WTC11 (cell line): ENCODE measurements at regions not wholly inside any gene's neighbourhood (a gene's known extent, or its start where the extent isn't known, plus 50 kb on each side); places are given as distances from the start of the nearest gene placed in this dataset.

Experiments used
- ATAC-seq: fragments of 200-7000 bp; cut with Tn5 transposase; 2 replicates; pipeline ENCODE4 v1.10.0; 2021; ENCODE audit warnings: mild to moderate bottlenecking, moderate library complexity
- CTCF ChIA-PET: fragments of 300-600 bp; sonication (Branson Sonifier 250); formaldehyde crosslinking; loops from one replicate; lab custom pipeline; 2021; ENCODE audit warnings: antibody characterized with exemption; lab: Charles Lee
- POLR2A ChIA-PET: fragments of 350-600 bp; sonication (Branson Sonifier 250); formaldehyde crosslinking; loops from one replicate; lab custom pipeline; 2021; ENCODE audit warnings: antibody characterized with exemption; lab: Charles Lee
- DNase-seq: peaks from one replicate; pipeline ENCODE4 v3.0.0; 2021; ENCODE audit warnings: low spot score
- H3K27ac Mint-ChIP-seq: 2 replicates; pipeline ENCODE4 v1.8.0; 2021; ENCODE audit warnings: mixed read lengths
- H3K27me3 Mint-ChIP-seq: 2 replicates; pipeline ENCODE4 v1.8.0; 2021; ENCODE audit warnings: low read depth, mild to moderate bottlenecking, moderate library complexity, mixed read lengths
- H3K36me3 Mint-ChIP-seq: 2 replicates; pipeline ENCODE4 v1.8.0; 2021; ENCODE audit warnings: mixed read lengths
- H3K4me1 Mint-ChIP-seq: 2 replicates; pipeline ENCODE4 v1.8.0; 2022; ENCODE audit warnings: mixed read lengths
- H3K4me3 Mint-ChIP-seq: 2 replicates; pipeline ENCODE4 v1.8.0; 2021; ENCODE audit warnings: mild to moderate bottlenecking, moderate library complexity, mixed read lengths
- H3K9me3 Mint-ChIP-seq: 2 replicates; pipeline ENCODE4 v1.8.0; 2021; ENCODE audit warnings: mixed read lengths
- ATF1 ChIP-seq: sonication (generic); formaldehyde crosslinking; IDR thresholded peaks from 2 replicates; pipeline ENCODE4 v1.8.1; 2023; ENCODE audit warnings: mild to moderate bottlenecking, moderate library complexity, missing genetic modification reagents
- ATF3 ChIP-seq: sonication (generic); formaldehyde crosslinking; conservative IDR thresholded peaks from 2 replicates; pipeline ENCODE4 v1.8.1; 2022; ENCODE audit warnings: mild to moderate bottlenecking, missing genetic modification reagents
- EMX1 ChIP-seq: fragments of 250-450 bp; sonication (Bioruptor Pico); IDR thresholded peaks from 2 replicates; pipeline ENCODE4 v1.8.0; 2021; ENCODE audit warnings: mild to moderate bottlenecking
- ESRRA ChIP-seq: sonication (generic); formaldehyde crosslinking; IDR thresholded peaks from 2 replicates; pipeline ENCODE4 v1.8.1; 2022; ENCODE audit warnings: mild to moderate bottlenecking, missing genetic modification reagents, borderline replicate concordance
- FOXP1 ChIP-seq: sonication (generic); formaldehyde crosslinking; IDR thresholded peaks from 2 replicates; pipeline ENCODE4 v1.8.0; 2022; ENCODE audit warnings: missing genetic modification reagents, mild to moderate bottlenecking, moderate library complexity, borderline replicate concordance
- FOXP4 ChIP-seq: sonication (generic); formaldehyde crosslinking; IDR thresholded peaks from 2 replicates; pipeline ENCODE4 v1.8.0; 2022; ENCODE audit warnings: mild to moderate bottlenecking, missing genetic modification reagents
- GTF2I ChIP-seq: fragments of 250-450 bp; sonication (Bioruptor Pico); conservative IDR thresholded peaks from 2 replicates; pipeline ENCODE4 v1.4.0; 2021; ENCODE audit warnings: mild to moderate bottlenecking
- MXD4 ChIP-seq: fragments of 250-450 bp; sonication (Bioruptor Pico); IDR thresholded peaks from 2 replicates; pipeline ENCODE4 v1.8.0; 2021; ENCODE audit warnings: mild to moderate bottlenecking, moderate library complexity, borderline replicate concordance
- NR2C2 ChIP-seq: sonication (generic); formaldehyde crosslinking; IDR thresholded peaks from 2 replicates; pipeline ENCODE4 v1.8.0; 2022; ENCODE audit warnings: mild to moderate bottlenecking, missing genetic modification reagents
- SP1 ChIP-seq: sonication (generic); formaldehyde crosslinking; conservative IDR thresholded peaks from 2 replicates; pipeline ENCODE4 v1.8.1; 2022; ENCODE audit warnings: missing genetic modification reagents
- TCF7 ChIP-seq: sonication (generic); formaldehyde crosslinking; IDR thresholded peaks from 2 replicates; pipeline ENCODE4 v1.8.0; 2022; ENCODE audit warnings: mild to moderate bottlenecking, low read depth, missing genetic modification reagents, moderate library complexity
- TP53 ChIP-seq: sonication (generic); formaldehyde crosslinking; IDR thresholded peaks from 2 replicates; pipeline ENCODE4 v1.8.1; 2023; ENCODE audit warnings: mild to moderate bottlenecking, missing genetic modification reagents
- ZBTB21 ChIP-seq: sonication (generic); formaldehyde crosslinking; IDR thresholded peaks from 2 replicates; pipeline ENCODE4 v1.8.1; 2023; ENCODE audit warnings: mild to moderate bottlenecking, missing genetic modification reagents, borderline replicate concordance
- ZNF317 ChIP-seq: sonication (generic); formaldehyde crosslinking; IDR thresholded peaks from 2 replicates; pipeline ENCODE4 v1.8.1; 2023; ENCODE audit warnings: low read depth, mild to moderate bottlenecking, moderate library complexity, missing genetic modification reagents, borderline replicate concordance
- ZNF416 ChIP-seq: fragments of 250-450 bp; sonication (Bioruptor Pico); IDR thresholded peaks from 2 replicates; pipeline ENCODE4 v1.9.0; 2021; ENCODE audit warnings: mild to moderate bottlenecking, inconsistent platforms
- TF ChIP-seq, protein P1 (sequence below): sonication (generic); formaldehyde crosslinking; IDR thresholded peaks from 2 replicates; pipeline ENCODE4 v1.8.0; 2022; ENCODE audit warnings: mild to moderate bottlenecking, missing genetic modification reagents
- TF ChIP-seq, protein P2 (sequence below): fragments of 250-450 bp; sonication (Bioruptor Pico); IDR thresholded peaks from 2 replicates; pipeline ENCODE4 v1.9.0; 2021; ENCODE audit warnings: moderate library complexity, mild to moderate bottlenecking, inconsistent platforms, borderline replicate concordance
- TF ChIP-seq, protein P3 (sequence below): sonication (generic); formaldehyde crosslinking; IDR thresholded peaks from 2 replicates; pipeline ENCODE4 v1.8.1; 2023; ENCODE audit warnings: mild to moderate bottlenecking, missing genetic modification reagents
- TF ChIP-seq, protein P4 (sequence below): sonication (generic); formaldehyde crosslinking; IDR thresholded peaks from 2 replicates; pipeline ENCODE4 v1.8.0; 2023; ENCODE audit warnings: missing genetic modification reagents

- ATAC-seq = no peak
- Mint-ChIP-seq H3K4me3 (no peak overlapping the region), H3K36me3 (no peaks in the 10 kb centered on the region)
- TF ChIP-seq NR2C2 (CRISPR knock-in tag) (no peak), TP53 (no peak), ATF3 (CRISPR knock-in tag) (no peak), EMX1 (CRISPR knock-in tag) (no peak), ZBTB21 (CRISPR knock-in tag) (no peak), SP1 (CRISPR knock-in tag) (no peak), ZNF416 (CRISPR knock-in tag) (no peak), TCF7 (CRISPR knock-in tag) (no peak), MXD4 (CRISPR knock-in tag) (no peak)
- TF ChIP-seq, protein P1, sequence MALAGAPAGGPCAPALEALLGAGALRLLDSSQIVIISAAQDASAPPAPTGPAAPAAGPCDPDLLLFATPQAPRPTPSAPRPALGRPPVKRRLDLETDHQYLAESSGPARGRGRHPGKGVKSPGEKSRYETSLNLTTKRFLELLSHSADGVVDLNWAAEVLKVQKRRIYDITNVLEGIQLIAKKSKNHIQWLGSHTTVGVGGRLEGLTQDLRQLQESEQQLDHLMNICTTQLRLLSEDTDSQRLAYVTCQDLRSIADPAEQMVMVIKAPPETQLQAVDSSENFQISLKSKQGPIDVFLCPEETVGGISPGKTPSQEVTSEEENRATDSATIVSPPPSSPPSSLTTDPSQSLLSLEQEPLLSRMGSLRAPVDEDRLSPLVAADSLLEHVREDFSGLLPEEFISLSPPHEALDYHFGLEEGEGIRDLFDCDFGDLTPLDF = no peak
- TF ChIP-seq, protein P2, sequence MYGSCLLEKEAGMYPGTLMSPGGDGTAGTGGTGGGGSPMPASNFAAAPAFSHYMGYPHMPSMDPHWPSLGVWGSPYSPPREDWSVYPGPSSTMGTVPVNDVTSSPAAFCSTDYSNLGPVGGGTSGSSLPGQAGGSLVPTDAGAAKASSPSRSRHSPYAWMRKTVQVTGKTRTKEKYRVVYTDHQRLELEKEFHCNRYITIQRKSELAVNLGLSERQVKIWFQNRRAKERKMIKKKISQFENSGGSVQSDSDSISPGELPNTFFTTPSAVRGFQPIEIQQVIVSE (CRISPR knock-in tag) = no peak
- TF ChIP-seq, protein P3, sequence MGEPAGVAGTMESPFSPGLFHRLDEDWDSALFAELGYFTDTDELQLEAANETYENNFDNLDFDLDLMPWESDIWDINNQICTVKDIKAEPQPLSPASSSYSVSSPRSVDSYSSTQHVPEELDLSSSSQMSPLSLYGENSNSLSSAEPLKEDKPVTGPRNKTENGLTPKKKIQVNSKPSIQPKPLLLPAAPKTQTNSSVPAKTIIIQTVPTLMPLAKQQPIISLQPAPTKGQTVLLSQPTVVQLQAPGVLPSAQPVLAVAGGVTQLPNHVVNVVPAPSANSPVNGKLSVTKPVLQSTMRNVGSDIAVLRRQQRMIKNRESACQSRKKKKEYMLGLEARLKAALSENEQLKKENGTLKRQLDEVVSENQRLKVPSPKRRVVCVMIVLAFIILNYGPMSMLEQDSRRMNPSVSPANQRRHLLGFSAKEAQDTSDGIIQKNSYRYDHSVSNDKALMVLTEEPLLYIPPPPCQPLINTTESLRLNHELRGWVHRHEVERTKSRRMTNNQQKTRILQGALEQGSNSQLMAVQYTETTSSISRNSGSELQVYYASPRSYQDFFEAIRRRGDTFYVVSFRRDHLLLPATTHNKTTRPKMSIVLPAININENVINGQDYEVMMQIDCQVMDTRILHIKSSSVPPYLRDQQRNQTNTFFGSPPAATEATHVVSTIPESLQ (CRISPR knock-in tag) = no peak
- TF ChIP-seq, all 79 proteins: peak for 0
- H3K4me1 Mint-ChIP-seq = no peaks in the 10 kb centered on the region
- no peak for DNase-seq
- POLR2A ChIA-PET = no interaction called here
- CTCF ChIA-PET = interaction anchor here (1.5 kb wide), 1 partner anchor 83 kb away, joined by 5 read pairs; no protein-coding TSS in a partner anchor
- H3K27me3 Mint-ChIP-seq = no peaks in the 10 kb centered on the region
- peaks cover 5% of the 10 kb centered on the region for H3K9me3 Mint-ChIP-seq
- H3K27ac Mint-ChIP-seq = no peak overlapping the region
Observed at GRCh38 chr7:94205529-94205928, 189.2 kb upstream of the COL1A2 start.

GRCh38 chr7:94206295-94206694 is 188.4 kb upstream of the COL1A2 start:
- no peaks in the 10 kb centered on the region for H3K4me1 Mint-ChIP-seq
- H3K36me3 Mint-ChIP-seq = no peaks in the 10 kb centered on the region
- ChIA-PET CTCF (interaction anchor here (1.5 kb wide), 1 partner anchor 82 kb away, joined by 5 read pairs; no protein-coding TSS in a partner anchor), POLR2A (no interaction called here)
- no peaks in the 10 kb centered on the region for H3K27me3 Mint-ChIP-seq
- DNase-seq = no peak
- ATAC-seq = no peak
- no peak for TF ChIP-seq SP1 (CRISPR knock-in tag)
- no peak overlapping the region for H3K4me3 Mint-ChIP-seq
- no peak overlapping the region for H3K27ac Mint-ChIP-seq
- peaks cover 5% of the 10 kb centered on the region for H3K9me3 Mint-ChIP-seq

- H3K36me3 Mint-ChIP-seq = no peaks in the 10 kb centered on the region
- no peaks in the 10 kb centered on the region for H3K4me1 Mint-ChIP-seq
- H3K27me3 Mint-ChIP-seq = no peaks in the 10 kb centered on the region
- CTCF ChIA-PET = no interaction called here
- DNase-seq (no peak), ATAC-seq (peak; percentile 43)
- POLR2A ChIA-PET = no interaction called here
- TF ChIP-seq FOXP1 (no peak), MXD4 (CRISPR knock-in tag) (no peak), ESRRA (CRISPR knock-in tag) (no peak), ZNF317 (CRISPR knock-in tag) (no peak), GTF2I (no peak), ATF1 (CRISPR knock-in tag) (no peak), FOXP4 (CRISPR knock-in tag) (no peak)
- TF ChIP-seq, protein P4, sequence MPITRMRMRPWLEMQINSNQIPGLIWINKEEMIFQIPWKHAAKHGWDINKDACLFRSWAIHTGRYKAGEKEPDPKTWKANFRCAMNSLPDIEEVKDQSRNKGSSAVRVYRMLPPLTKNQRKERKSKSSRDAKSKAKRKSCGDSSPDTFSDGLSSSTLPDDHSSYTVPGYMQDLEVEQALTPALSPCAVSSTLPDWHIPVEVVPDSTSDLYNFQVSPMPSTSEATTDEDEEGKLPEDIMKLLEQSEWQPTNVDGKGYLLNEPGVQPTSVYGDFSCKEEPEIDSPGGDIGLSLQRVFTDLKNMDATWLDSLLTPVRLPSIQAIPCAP = no peak
- no peak overlapping the region for H3K4me3 Mint-ChIP-seq
- peaks cover 5% of the 10 kb centered on the region for H3K9me3 Mint-ChIP-seq
- no peak overlapping the region for H3K27ac Mint-ChIP-seq
Observed at GRCh38 chr7:94212160-94212559, 182.5 kb upstream of the COL1A2 start.
